ENCODE measurements at regions not wholly inside any gene's neighbourhood (a gene's known extent, or its start where the extent isn't known, plus 50 kb on each side); places are given as distances from the start of the nearest gene placed in this dataset.
A peak's percentile ranks its signal among the peaks of the same experiment; 100 is the strongest.

- H3K27me3 ChIP-seq (ENCODE audit: control insufficient read depth, insufficient read depth, low read length) = no peaks in the 10 kb centered on the region
- Mint-ChIP-seq H3K27ac (peak overlapping the region in 1 of 3 donors; percentile 58), H3K36me3 (no peaks in the 10 kb centered on the region), H3K4me3 (peak overlapping the region in 3 of 4 donors; percentile 11 to 43 (median 26)), H3K4me1 (peaks cover 0 to 29% (median 16%) of the 10 kb centered on the region in 4 donors), H3K9me3 (no peaks in the 10 kb centered on the region), H3K27me3 (no peaks in the 10 kb centered on the region)
- H3K27ac ChIP-seq (ENCODE audit: insufficient read depth, low read length, poor library complexity, severe bottlenecking) = no peak overlapping the region
- no peaks in the 10 kb centered on the region for H3K9me3 ChIP-seq (ENCODE audit: control insufficient read depth in 2 of 2, low read length in 2 of 2)
- H3K36me3 ChIP-seq (ENCODE audit: control insufficient read depth, insufficient read depth, low read length) = no peaks in the 10 kb centered on the region
- H3K4me3 ChIP-seq (ENCODE audit: low read depth, low read length) = no peak overlapping the region
- DNase-seq (no peak), ATAC-seq (ENCODE audit: low read depth in 2 of 2) (no peak)
- H3K4me1 ChIP-seq (ENCODE audit: control insufficient read depth, insufficient read depth, low read length, poor library complexity, severe bottlenecking) = peaks cover 17% of the 10 kb centered on the region
Measured at GRCh38 chr6:37100745-37101144, 69.2 kb upstream of the PIM1 start.

- Histone ChIP-seq H3K27ac (ENCODE audit: insufficient read depth, low read length, poor library complexity, severe bottlenecking) (peak overlapping the region; percentile 24), H3K36me3 (ENCODE audit: control insufficient read depth, insufficient read depth, low read length) (no peaks in the 10 kb centered on the region), H3K4me3 (ENCODE audit: low read depth, low read length) (no peak overlapping the region), H3K27me3 (ENCODE audit: control insufficient read depth, insufficient read depth, low read length) (no peaks in the 10 kb centered on the region), H3K4me1 (ENCODE audit: control insufficient read depth, insufficient read depth, low read length, poor library complexity, severe bottlenecking) (peaks cover 17% of the 10 kb centered on the region), H3K9me3 (ENCODE audit: control insufficient read depth in 2 of 2, low read length in 2 of 2) (no peaks in the 10 kb centered on the region)
- Mint-ChIP-seq H3K27me3 (peaks cover 4% of the 10 kb centered on the region), H3K4me1 (peaks cover 0 to 26% (median 16%) of the 10 kb centered on the region in 4 donors), H3K4me3 (peak overlapping the region in 3 of 4 donors; percentile 45 to 67 (median 60)), H3K9me3 (no peaks in the 10 kb centered on the region), H3K36me3 (no peaks in the 10 kb centered on the region), H3K27ac (peak overlapping the region in 2 of 3 donors; percentile 75 to 88)
- DNase-seq (no peak), ATAC-seq (ENCODE audit: low read depth in 2 of 2) (no peak)
Measured at GRCh38 chr6:37101991-37102298, 68.0 kb upstream of the PIM1 start.

- Histone ChIP-seq H3K9me3 (ENCODE audit: control insufficient read depth in 2 of 2, low read length in 2 of 2) (no peaks in the 10 kb centered on the region), H3K36me3 (ENCODE audit: control insufficient read depth, insufficient read depth, low read length) (no peaks in the 10 kb centered on the region), H3K4me3 (ENCODE audit: low read depth, low read length) (peak overlapping the region; percentile 80), H3K27ac (ENCODE audit: insufficient read depth, low read length, poor library complexity, severe bottlenecking) (peak overlapping the region; percentile 24), H3K4me1 (ENCODE audit: control insufficient read depth, insufficient read depth, low read length, poor library complexity, severe bottlenecking) (peaks cover 17% of the 10 kb centered on the region), H3K27me3 (ENCODE audit: control insufficient read depth, insufficient read depth, low read length) (no peaks in the 10 kb centered on the region)
- ATAC-seq (ENCODE audit: low read depth in 2 of 2) = peak; percentile 87 to 91
- peak; percentile 53 to 71 (median 67) for DNase-seq
- peaks cover 0 to 28% (median 16%) of the 10 kb centered on the region in 4 donors for H3K4me1 Mint-ChIP-seq
- H3K27ac Mint-ChIP-seq = peak overlapping the region; percentile 32 to 88 (median 75)
- H3K4me3 Mint-ChIP-seq = peak overlapping the region; percentile 27 to 78 (median 60)
- no peaks in the 10 kb centered on the region for H3K36me3 Mint-ChIP-seq
- H3K9me3 Mint-ChIP-seq = no peaks in the 10 kb centered on the region
- H3K27me3 Mint-ChIP-seq = peaks cover 4% of the 10 kb centered on the region
Measured at GRCh38 chr6:37102299-37103168, 67.4 kb upstream of the PIM1 start.

- peak overlapping the region; percentile 41 to 78 (median 76) for H3K4me3 Mint-ChIP-seq
- H3K36me3 Mint-ChIP-seq = no peaks in the 10 kb centered on the region
- H3K27me3 Mint-ChIP-seq = peaks cover 4% of the 10 kb centered on the region
- Histone ChIP-seq H3K27me3 (ENCODE audit: control insufficient read depth, insufficient read depth, low read length) (no peaks in the 10 kb centered on the region), H3K4me3 (ENCODE audit: low read depth, low read length) (peak overlapping the region; percentile 80), H3K27ac (ENCODE audit: insufficient read depth, low read length, poor library complexity, severe bottlenecking) (peak overlapping the region; percentile 15), H3K9me3 (ENCODE audit: control insufficient read depth in 2 of 2, low read length in 2 of 2) (no peaks in the 10 kb centered on the region), H3K36me3 (ENCODE audit: control insufficient read depth, insufficient read depth, low read length) (no peaks in the 10 kb centered on the region), H3K4me1 (ENCODE audit: control insufficient read depth, insufficient read depth, low read length, poor library complexity, severe bottlenecking) (peaks cover 17% of the 10 kb centered on the region)
- H3K4me1 Mint-ChIP-seq = peaks cover 0 to 28% (median 16%) of the 10 kb centered on the region in 4 donors
- DNase-seq (no peak), ATAC-seq (ENCODE audit: low read depth in 2 of 2) (no peak)
- peak overlapping the region; percentile 38 to 80 (median 49) for H3K27ac Mint-ChIP-seq
- no peaks in the 10 kb centered on the region for H3K9me3 Mint-ChIP-seq
Measured at GRCh38 chr6:37103169-37104039, 66.5 kb upstream of the PIM1 start.

GRCh38 chr6:37104824-37105147 lies 65.2 kb upstream of the PIM1 start:
- ATAC-seq (ENCODE audit: low read depth in 2 of 2) (no peak), DNase-seq (no peak)
- Histone ChIP-seq H3K36me3 (ENCODE audit: control insufficient read depth, insufficient read depth, low read length) (no peaks in the 10 kb centered on the region), H3K27ac (ENCODE audit: insufficient read depth, low read length, poor library complexity, severe bottlenecking) (no peak overlapping the region), H3K4me3 (ENCODE audit: low read depth, low read length) (no peak overlapping the region), H3K9me3 (ENCODE audit: control insufficient read depth in 2 of 2, low read length in 2 of 2) (no peaks in the 10 kb centered on the region), H3K4me1 (ENCODE audit: control insufficient read depth, insufficient read depth, low read length, poor library complexity, severe bottlenecking) (peaks cover 17% of the 10 kb centered on the region), H3K27me3 (ENCODE audit: control insufficient read depth, insufficient read depth, low read length) (no peaks in the 10 kb centered on the region)
- Mint-ChIP-seq H3K36me3 (no peaks in the 10 kb centered on the region), H3K27me3 (peaks cover 4% of the 10 kb centered on the region), H3K27ac (peak overlapping the region in 1 of 3 donors; percentile 28), H3K4me1 (peaks cover 0 to 28% (median 16%) of the 10 kb centered on the region in 4 donors), H3K4me3 (no peak overlapping the region), H3K9me3 (no peaks in the 10 kb centered on the region)

- Mint-ChIP-seq H3K27ac (no peak overlapping the region), H3K4me1 (peaks cover 0 to 33% (median 17%) of the 10 kb centered on the region in 4 donors), H3K9me3 (no peaks in the 10 kb centered on the region), H3K36me3 (no peaks in the 10 kb centered on the region), H3K4me3 (no peak overlapping the region), H3K27me3 (peaks cover 4% of the 10 kb centered on the region)
- Histone ChIP-seq H3K27me3 (ENCODE audit: control insufficient read depth, insufficient read depth, low read length) (no peaks in the 10 kb centered on the region), H3K27ac (ENCODE audit: insufficient read depth, low read length, poor library complexity, severe bottlenecking) (no peak overlapping the region), H3K4me3 (ENCODE audit: low read depth, low read length) (no peak overlapping the region), H3K9me3 (ENCODE audit: control insufficient read depth in 2 of 2, low read length in 2 of 2) (no peaks in the 10 kb centered on the region), H3K4me1 (ENCODE audit: control insufficient read depth, insufficient read depth, low read length, poor library complexity, severe bottlenecking) (peaks cover 17% of the 10 kb centered on the region), H3K36me3 (ENCODE audit: control insufficient read depth, insufficient read depth, low read length) (no peaks in the 10 kb centered on the region)
- ATAC-seq (ENCODE audit: low read depth in 2 of 2) (no peak), DNase-seq (no peak)
Measured at GRCh38 chr6:37105148-37106050, 64.6 kb upstream of the PIM1 start.

GRCh38 chr6:37106051-37106363 lies 63.9 kb upstream of the PIM1 start:
- Histone ChIP-seq H3K36me3 (ENCODE audit: control insufficient read depth, insufficient read depth, low read length) (no peaks in the 10 kb centered on the region), H3K4me3 (ENCODE audit: low read depth, low read length) (no peak overlapping the region), H3K9me3 (ENCODE audit: control insufficient read depth in 2 of 2, low read length in 2 of 2) (no peaks in the 10 kb centered on the region), H3K27me3 (ENCODE audit: control insufficient read depth, insufficient read depth, low read length) (no peaks in the 10 kb centered on the region), H3K4me1 (ENCODE audit: control insufficient read depth, insufficient read depth, low read length, poor library complexity, severe bottlenecking) (peaks cover 17% of the 10 kb centered on the region), H3K27ac (ENCODE audit: insufficient read depth, low read length, poor library complexity, severe bottlenecking) (no peak overlapping the region)
- Mint-ChIP-seq H3K4me3 (no peak overlapping the region), H3K27me3 (peaks cover 4% of the 10 kb centered on the region), H3K36me3 (no peaks in the 10 kb centered on the region), H3K9me3 (no peaks in the 10 kb centered on the region), H3K4me1 (peaks cover 0 to 39% (median 18%) of the 10 kb centered on the region in 4 donors), H3K27ac (no peak overlapping the region)
- no peak for DNase-seq
- no peak for ATAC-seq (ENCODE audit: low read depth in 2 of 2)

Measured in CD4-positive, CD25-positive, alpha-beta regulatory T cell (primary cell).